ENCODE measurements at regions not wholly inside any gene's neighbourhood (a gene's known extent, or its start where the extent isn't known, plus 50 kb on each side); places are given as distances from the start of the nearest gene placed in this dataset.

DNA sequence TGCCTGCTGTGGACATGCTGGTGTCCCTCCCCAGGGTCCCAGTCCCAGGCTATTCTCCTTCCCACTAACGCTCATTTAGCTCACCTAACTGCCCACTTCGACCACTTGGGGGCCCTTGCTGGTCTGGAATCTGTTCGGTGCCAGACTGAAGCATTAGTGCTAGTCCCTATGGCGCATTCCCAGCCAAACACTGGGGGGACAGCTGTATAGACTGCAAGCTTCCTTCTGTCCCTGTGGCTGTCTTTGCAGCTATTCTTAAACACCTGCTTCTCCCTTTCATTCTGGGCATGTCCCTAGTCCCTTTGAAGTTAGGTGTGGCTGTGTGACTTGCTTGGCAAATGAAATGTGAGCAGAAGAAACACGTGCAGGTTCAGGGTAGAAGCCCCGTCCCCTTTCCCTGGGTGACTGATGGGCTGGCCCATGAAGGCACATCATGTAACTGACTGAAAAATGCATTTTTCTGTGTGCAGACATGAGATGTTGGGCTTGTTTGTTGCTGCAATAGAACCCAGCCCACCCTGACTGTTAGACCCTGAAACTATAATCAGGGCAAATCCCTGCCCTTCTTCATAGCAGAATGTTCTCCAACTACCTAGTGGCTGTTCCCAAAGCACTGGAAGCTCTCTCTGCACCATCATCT lies 134.4 kb downstream of the BARX1 start:
- intact Hi-C loops (cut with micrococcal nuclease; ENCODE audit: unreplicated experiment) = no loop called here
- Histone ChIP-seq H3K4me2 (ENCODE audit: control insufficient read depth, insufficient read depth) (no peak overlapping the region), H3K9ac (ENCODE audit: control insufficient read depth, insufficient read depth, low read length) (no peak overlapping the region), H2AFZ (ENCODE audit: control insufficient read depth, low read depth, low read length) (no peak overlapping the region), H3K27me3 (replicated peaks in 1 of 2; ENCODE audit: control insufficient read depth in 2 of 2, insufficient read depth in 2 of 2, low read length in 1 of 2) (peaks cover 0 to 1% of the 10 kb centered on the region in 2 experiments; a peak in 1 of 4 replicates), H3K79me2 (ENCODE audit: control insufficient read depth, insufficient read depth, low read length) (no peaks in the 10 kb centered on the region), H3K9me3 (replicated peaks; ENCODE audit: control insufficient read depth, insufficient read depth, low read length) (no peaks in the 10 kb centered on the region), H3K36me3 (ENCODE audit: control insufficient read depth in 2 of 2, insufficient read depth in 2 of 2, low read length in 1 of 2) (no peaks in the 10 kb centered on the region), H3K4me1 (ENCODE audit: control insufficient read depth, insufficient read depth, low read length) (no peaks in the 10 kb centered on the region), H3K27ac (ENCODE audit: control insufficient read depth, insufficient read depth) (no peak overlapping the region), H4K20me1 (ENCODE audit: control insufficient read depth, insufficient read depth) (no peaks in the 10 kb centered on the region), H3K4me3 (no peak overlapping the region)
- no TSS peak for BruUV-seq (replicated peaks)
- ATAC-seq (no peak), FAIRE-seq (no peak), DNase-seq (ENCODE audit: low read depth, low spot score) (no peak)
- ChIA-PET RAD21 (ENCODE audit: unreplicated experiment) (no interaction called here), SMC1A (ENCODE audit: uncharacterized antibody, unreplicated experiment) (no interaction called here), POLR2A (interaction anchor here (0.6 kb wide), 1 partner anchor 691 kb away, joined by 7 read pairs; no protein-coding TSS in a partner anchor), CTCF (no interaction called here)
- WGBS (ENCODE audit: insufficient coverage, insufficient replicate concordance, low lambda C conversion rate, missing lambda C conversion rate) = 20% methylated on average over 6 of the region's 6 CpGs
- TF ChIP-seq EGR1 (IDR thresholded peaks at IDR 0.05; ENCODE audit: borderline replicate concordance in 1 of 2, low read depth in 2 of 2, low read length in 2 of 2) (no peak), GATAD2B (conservative IDR thresholded peaks at IDR 0.05; ENCODE audit: low read depth) (no peak), POU2F2 (IDR thresholded peaks at IDR 0.05; ENCODE audit: borderline replicate concordance, low read depth, low read length) (no peak)
- in situ Hi-C loops (cut with MboI) = no loop called here

DNA sequence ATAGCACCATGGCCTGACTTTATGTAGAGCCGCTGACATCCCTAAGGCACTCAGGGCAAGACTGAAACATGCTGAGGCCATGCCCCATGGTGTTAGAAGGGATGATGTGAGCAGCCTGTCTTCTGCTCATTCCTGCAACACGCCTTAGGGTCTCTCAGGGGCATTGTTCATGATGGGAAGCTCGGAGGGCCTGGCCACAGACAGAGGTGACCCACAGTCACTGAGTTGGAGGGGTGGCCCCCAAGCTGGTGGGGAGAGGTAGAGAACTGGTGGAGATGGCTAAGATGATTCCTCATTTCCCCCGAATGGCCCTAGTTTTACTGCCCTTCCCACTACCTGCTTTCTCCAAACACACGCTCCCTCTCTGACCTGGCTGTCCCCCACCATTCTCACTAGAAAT lies 135.2 kb downstream of the BARX1 start:
- TF ChIP-seq ZNF384 (IDR thresholded peaks at IDR 0.05; ENCODE audit: borderline replicate concordance, low read depth, low read length) (no peak), SUZ12 (IDR thresholded peaks at IDR 0.05; ENCODE audit: unreplicated experiment) (no peak), PML (IDR thresholded peaks at IDR 0.05; ENCODE audit: low read length) (no peak)
- TF ChIP-seq, protein P1, sequence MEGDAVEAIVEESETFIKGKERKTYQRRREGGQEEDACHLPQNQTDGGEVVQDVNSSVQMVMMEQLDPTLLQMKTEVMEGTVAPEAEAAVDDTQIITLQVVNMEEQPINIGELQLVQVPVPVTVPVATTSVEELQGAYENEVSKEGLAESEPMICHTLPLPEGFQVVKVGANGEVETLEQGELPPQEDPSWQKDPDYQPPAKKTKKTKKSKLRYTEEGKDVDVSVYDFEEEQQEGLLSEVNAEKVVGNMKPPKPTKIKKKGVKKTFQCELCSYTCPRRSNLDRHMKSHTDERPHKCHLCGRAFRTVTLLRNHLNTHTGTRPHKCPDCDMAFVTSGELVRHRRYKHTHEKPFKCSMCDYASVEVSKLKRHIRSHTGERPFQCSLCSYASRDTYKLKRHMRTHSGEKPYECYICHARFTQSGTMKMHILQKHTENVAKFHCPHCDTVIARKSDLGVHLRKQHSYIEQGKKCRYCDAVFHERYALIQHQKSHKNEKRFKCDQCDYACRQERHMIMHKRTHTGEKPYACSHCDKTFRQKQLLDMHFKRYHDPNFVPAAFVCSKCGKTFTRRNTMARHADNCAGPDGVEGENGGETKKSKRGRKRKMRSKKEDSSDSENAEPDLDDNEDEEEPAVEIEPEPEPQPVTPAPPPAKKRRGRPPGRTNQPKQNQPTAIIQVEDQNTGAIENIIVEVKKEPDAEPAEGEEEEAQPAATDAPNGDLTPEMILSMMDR (IDR thresholded peaks at IDR 0.05 in 2 of 3, conservative IDR thresholded peaks at IDR 0.05 in 1 of 3; ENCODE audit: control insufficient read depth in 2 of 3, extremely low read depth in 1 of 3, insufficient read depth in 1 of 3, low read depth in 3 of 3, low read length in 3 of 3) = no peak
- no peaks in the 10 kb centered on the region for H3K9me3 ChIP-seq (replicated peaks; ENCODE audit: control insufficient read depth, insufficient read depth, low read length)

More for the DNA sequence above, 135.2 kb downstream of the BARX1 start:
- ChIA-PET SMC1A (ENCODE audit: uncharacterized antibody, unreplicated experiment) (no interaction called here), CTCF (interaction anchor here (0.6 kb wide), 1 partner anchor 649 kb away, joined by 3 read pairs; no protein-coding TSS in a partner anchor), POLR2A (no interaction called here), RAD21 (ENCODE audit: unreplicated experiment) (no interaction called here)
- Histone ChIP-seq H3K27me3 (replicated peaks in 1 of 2; ENCODE audit: control insufficient read depth in 2 of 2, insufficient read depth in 2 of 2, low read length in 1 of 2) (no peaks in the 10 kb centered on the region; a peak in 1 of 4 replicates), H2AFZ (ENCODE audit: control insufficient read depth, low read depth, low read length) (no peak overlapping the region), H3K4me2 (ENCODE audit: control insufficient read depth, insufficient read depth) (no peak overlapping the region), H3K36me3 (ENCODE audit: control insufficient read depth in 2 of 2, insufficient read depth in 2 of 2, low read length in 1 of 2) (no peaks in the 10 kb centered on the region), H4K20me1 (ENCODE audit: control insufficient read depth, insufficient read depth) (no peaks in the 10 kb centered on the region), H3K27ac (ENCODE audit: control insufficient read depth, insufficient read depth) (no peak overlapping the region), H3K4me3 (no peak overlapping the region), H3K79me2 (ENCODE audit: control insufficient read depth, insufficient read depth, low read length) (no peaks in the 10 kb centered on the region), H3K4me1 (ENCODE audit: control insufficient read depth, insufficient read depth, low read length) (no peaks in the 10 kb centered on the region), H3K9ac (ENCODE audit: control insufficient read depth, insufficient read depth, low read length) (no peak overlapping the region)
- WGBS (ENCODE audit: insufficient coverage, insufficient replicate concordance, low lambda C conversion rate, missing lambda C conversion rate) = 9% methylated on average over 5 of the region's 5 CpGs
- in situ Hi-C loops (cut with MboI) (no loop called here), intact Hi-C loops (cut with micrococcal nuclease; ENCODE audit: unreplicated experiment) (no loop called here)
- ATAC-seq (no peak), DNase-seq (ENCODE audit: low read depth, low spot score) (no peak), FAIRE-seq (no peak)
- no TSS peak for BruUV-seq (replicated peaks)
